Fibroblast of skin of left biceps (primary cell): ENCODE measurements at regions not wholly inside any gene's neighbourhood (a gene's known extent, or its start where the extent isn't known, plus 50 kb on each side); places are given as distances from the start of the nearest gene placed in this dataset.
A peak's percentile ranks its signal among the peaks of the same experiment; 100 is the strongest.

Experiments used
- DNase-seq, 2 experiments: peaks; one replicate each; pipeline ENCODE4 v3.0.0-alpha.2; 2013; ENCODE audit warnings: low read depth in 2 of 2

DNA sequence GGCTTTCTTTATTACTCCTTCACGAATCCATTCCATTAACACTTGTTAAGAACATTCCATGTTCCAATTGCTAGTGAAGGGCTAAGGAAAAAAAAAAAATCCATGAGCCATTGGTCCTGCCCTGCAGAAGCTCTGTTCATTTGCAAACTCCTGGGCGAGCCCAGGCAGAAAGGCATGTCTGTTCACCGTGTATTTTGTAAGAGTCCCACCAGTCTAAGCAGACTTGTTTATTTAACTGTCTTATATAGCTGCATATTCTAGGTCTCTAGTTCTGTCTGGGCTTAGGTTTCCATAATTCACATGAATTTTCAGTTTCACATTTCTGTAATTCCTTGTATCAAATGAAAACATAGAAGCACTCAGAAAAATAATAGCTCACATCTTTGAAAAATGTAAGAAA lies 97.4 kb upstream of the POU2AF2 start:
- DNase-seq = no peak

DNA sequence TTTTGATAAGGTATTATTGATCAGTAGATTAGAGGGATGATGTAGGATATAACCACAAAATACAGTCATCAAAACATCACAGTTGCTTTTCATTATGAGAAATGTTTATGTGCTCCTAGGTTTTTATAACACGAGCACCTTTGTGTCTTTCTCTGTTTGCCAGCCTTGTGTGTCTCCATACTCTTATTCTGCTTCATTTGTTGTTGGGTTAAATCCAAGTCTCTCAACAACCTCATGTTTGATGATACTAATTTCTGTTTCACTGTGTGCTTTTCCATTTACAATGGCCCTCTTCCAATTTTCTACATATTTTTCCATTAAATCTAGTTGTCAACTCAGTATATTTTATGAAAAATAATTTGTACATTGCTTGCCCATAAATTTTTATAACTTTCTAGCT lies 107.7 kb upstream of the POU2AF2 start:
- DNase-seq = no peak

DNA sequence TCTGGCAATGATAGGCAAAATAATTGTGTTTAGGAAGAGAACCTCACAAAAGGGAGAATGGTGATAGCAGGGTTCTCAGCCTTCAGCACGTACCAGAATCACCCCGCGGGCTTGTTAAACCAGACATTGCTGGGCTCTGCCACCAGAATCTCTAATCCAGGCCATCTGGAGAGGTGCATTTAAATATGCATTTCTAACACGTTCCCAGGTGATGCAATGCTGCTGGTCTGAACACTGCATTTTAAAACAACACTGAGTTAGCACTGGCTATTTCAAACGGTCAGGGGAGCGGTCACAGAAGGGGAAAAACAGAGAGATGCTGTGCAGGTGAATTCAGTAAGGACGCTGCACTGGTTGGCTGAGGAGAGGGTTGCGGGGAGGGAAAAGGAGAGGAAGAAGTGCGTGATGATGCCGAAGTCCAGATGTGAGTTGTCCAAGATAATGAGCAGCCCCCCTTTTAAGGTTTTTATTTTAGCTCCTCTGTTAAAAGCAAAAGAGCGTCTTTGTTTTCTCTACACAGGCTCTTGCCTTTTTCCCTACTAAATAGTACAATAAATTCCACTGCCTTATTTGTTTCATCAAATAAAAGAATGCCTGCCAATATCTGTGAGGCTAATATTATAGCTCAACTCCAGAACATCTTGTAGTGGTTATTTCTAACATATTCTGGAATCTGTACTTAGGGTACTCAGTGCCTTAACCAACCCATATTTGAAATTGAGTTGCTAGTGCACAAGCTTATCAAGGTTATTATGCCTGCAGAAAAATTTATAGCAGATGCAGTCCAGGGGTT lies 109.6 kb upstream of the POU2AF2 start:
- DNase-seq = no peak

DNA sequence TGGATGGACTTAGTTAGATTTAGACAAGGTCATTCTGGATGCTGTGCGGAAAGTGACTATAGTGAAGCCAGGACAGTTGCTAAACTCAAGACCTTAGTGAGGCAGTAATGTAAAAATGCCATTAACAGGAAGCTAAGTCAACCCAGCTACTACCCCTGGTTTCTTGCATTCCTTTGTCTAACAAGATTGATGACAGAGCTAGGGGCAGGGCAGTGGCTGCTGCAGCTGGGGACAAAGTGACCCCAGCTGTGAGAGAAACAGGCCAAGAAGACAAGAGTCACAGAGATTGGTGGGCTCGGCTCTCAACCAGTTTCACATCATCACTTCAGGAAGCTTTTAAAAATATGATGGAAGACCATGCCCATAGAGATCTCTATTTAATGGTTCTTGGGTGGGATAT lies 110.4 kb upstream of the POU2AF2 start:
- no peak for DNase-seq

DNA sequence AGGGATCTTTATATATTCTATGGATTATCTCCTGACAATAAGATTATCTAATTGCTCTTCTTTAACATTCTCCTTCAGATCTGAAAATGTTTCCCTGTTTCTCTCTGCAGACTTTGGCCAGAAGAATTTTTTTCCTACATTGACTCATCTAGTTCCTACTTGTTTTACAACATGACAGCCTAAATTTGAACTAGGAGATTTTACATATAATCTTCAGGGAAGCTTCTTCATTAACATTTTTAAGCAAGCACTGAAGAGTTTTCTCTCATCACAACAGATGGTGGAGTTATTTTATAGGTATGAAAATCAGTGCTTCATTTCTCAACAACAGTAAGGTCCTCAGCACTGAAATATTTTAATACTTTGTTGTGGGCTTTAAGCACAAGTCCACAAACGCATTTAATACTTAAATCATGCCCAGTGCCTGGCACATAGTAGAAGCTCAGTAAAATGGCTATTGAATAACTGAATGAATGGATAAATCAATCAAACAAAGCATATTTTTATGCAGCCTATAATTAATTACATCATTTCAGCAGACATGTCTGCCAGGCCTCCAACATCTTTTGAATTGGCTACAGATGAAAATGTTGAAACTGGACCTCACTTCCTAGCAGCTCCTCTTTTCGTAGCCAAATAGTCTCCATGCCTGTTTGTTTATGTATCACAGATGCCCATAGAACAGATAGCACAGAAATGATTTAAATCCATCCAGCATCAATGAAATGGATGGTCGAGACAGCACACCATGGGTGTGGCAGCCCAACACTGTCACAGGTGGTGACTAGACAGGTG lies 117.3 kb upstream of the POU2AF2 start:
- DNase-seq = no peak

DNA sequence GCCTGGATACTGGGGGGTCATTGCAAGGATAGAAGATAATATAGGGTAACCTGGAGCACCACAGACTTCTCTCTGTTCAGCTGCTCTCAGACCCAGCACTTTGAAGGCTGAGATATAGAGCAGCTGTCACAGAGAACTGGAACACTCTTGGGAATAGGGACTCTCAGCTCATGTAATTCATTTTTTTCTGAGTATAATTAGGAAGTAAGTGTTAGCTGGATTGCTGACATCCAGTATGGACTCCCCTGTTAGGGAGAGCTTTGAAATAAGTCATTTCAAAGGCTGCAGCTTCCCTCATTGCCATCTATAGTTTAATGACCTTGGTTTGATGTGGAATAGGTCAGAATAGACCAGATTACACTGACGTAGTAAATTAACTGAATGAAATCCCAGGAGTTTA lies 120.8 kb upstream of the POU2AF2 start:
- no peak for DNase-seq

DNA sequence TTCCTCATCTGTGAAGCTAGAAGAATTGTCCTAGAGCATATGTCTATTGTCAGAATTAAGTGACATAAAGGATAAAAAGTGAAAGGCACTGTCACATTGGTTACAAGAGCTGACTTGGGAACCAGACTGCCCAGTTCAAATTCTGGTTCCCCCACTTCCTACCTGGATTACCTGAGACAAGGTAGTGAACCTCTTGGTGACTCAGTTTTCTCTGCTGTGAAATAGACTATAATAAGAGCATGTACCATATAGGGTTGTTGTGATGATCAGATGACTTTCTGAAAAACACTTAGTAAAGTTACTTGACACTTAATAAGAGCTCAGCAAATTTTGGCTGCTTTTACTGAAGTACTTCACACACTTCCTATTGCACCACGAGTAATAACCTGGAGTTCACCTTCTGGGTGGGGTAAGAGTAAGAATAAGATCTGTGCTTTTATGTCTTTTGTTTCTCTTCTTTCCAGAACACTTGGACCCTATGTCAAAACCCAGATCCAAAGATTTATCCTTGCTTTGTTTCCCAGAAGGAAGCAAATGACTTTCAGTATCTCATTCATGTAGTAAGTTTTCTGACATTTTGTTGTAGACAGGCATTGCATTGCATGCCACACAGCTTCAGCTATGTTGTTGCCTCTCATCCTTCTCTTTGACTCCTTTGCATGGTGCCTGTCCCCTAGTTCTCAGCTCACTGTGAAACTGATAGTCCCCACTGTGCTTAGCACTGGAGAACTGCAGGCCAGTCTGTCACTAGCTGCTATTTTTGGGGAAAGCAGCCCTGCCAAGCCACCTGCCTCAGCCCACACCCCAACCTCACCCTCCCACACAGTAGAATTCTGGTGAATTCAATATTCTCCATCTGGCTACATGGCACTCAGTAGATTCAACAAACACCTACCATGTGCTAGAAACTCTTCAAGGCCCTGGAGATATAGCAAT lies 121.8 kb upstream of the POU2AF2 start:
- no peak for DNase-seq

DNA sequence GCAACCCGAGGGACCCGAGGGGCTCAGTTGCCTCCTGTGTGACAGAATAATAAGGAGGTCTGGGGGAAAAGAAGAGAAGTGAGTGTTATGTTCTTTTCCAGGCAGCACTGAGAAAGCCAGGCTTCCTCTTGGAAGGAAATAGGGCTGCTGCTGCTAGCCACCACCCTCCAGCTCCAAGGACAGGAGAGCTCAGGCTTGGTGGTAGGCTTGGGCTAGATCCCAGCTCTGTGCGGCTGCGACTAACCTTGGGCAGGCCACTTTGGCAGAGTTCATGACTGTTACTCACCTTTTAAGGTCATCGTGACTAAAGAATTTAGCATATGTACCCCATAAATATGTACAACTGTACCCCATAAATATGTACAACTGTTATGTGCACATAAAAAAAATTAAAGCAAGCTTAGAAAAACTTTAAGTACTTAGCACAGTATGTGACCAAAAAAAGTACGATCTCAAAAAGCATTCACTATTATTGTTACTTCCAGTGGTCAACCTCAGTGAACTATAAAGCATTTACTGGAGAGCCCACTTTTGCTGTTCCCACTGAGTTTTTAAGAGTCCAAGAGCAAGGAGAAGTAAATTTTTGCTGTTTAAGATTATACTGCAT lies 124.7 kb upstream of the POU2AF2 start:
- no peak for DNase-seq

DNA sequence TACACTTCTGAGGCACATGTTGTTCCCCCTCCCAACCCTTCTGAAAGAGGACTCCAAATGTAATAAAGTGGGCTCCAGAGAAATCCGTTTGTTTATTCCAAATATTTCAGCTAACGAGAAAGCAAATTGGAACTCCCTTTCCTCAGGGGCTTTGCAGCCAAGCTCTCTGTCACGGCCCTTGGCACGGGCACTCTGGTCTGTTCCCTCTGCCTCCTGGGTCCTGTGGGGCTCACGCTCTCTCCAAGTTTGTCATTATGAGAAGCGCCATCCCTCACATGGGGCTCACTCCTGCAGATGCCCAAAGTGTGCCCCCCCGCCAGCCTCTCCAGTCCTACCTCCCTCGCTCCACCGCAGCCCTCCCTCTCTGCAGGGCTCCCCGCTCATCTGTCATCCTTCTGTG lies 125.4 kb upstream of the POU2AF2 start:
- DNase-seq = no peak

DNA sequence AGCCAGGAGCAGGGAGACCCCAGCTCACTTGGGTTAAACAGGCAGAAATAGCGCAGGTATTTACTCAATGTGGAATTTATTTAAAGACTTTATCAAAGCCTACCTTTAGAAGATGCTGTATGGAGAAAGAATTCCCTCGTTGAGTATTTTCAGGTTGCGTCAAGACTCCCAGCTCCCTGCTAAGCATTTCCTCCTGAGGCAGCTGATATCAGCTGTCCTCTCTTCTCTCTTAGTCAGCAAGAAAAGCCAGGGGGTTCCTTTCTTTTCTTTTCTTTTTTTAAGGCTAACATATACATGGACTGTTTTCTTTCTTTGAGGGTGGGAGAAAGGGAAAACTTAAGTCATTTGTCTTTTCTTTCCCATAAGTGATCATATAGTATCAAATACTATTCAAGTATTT lies 125.8 kb upstream of the POU2AF2 start:
- no peak for DNase-seq

DNA sequence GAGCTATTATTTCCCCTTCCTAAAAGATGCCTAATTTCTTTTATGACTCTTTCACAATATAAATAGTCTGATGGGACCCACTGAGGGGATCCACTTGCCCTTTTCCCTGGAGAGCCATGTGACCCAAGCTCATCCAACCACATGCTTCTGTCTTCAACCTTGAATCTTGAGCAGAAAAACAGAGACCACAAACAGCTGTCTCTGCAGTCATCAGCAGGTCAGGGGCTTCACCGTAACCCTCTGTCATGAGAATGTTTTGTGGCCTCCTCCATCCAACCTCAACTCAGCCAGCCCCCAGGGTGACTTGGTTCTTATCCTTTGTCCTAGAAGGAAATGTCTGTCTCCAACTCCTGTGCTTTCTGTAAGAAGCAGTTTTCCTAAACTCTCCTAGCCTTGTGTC lies 129.6 kb upstream of the POU2AF2 start:
- no peak for DNase-seq

DNA sequence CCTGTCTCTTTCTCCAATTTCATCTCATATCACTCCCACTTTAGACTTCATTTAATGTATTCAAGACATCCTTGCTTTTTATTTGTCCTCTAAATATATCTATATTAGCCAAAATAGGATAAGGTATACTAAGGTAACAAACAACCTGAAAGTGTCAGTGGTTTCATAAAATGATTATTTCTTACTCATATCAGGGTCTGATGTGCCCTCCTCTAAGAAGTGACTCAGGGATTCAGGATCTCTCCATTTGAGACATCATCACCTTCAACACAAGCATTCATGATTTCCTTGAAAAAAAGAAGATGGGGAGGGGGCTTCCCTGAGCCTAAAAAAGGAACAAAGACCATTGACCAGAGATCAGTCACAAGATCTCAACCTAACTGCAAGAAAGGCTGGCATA lies 131.4 kb upstream of the POU2AF2 start:
- DNase-seq = no peak

DNA sequence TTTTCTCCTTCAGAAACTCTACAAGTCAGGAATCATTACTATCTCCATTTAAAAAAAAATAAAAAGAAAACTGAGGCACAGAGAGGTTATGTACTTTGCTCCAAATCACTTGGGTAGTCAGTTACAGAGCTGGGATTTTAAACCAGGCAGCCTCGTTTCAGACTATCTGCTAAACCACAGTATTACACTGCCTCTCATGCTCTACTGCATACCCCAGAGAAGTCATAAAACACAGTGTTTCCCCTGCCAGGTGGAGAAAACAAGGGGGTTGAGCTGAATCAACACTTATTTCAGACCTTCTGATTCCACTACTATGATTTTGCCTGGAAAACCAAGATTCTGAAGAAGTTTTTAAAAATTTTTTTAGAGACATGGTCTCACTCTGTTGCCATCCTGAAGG lies 132.9 kb upstream of the POU2AF2 start:
- no peak for DNase-seq

DNA sequence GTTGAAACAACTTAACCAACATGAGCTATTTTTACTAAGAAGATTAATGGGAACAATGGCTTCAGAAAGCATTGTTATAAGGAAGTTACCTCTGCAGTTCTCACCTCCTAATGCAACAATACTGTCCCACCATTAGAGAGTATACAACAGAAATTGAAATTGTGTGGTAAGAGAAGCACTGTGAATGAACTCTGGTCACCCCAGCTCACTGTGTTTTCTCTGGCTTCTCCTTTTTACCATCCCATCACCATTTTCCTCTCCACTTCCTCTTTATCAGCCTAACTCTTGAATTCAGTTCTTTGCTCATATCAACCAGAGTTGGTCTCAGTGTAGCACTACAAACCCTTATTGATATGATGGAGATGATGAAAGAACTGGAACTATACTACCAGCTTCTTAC lies 138.0 kb upstream of the POU2AF2 start:
- no peak for DNase-seq

DNA sequence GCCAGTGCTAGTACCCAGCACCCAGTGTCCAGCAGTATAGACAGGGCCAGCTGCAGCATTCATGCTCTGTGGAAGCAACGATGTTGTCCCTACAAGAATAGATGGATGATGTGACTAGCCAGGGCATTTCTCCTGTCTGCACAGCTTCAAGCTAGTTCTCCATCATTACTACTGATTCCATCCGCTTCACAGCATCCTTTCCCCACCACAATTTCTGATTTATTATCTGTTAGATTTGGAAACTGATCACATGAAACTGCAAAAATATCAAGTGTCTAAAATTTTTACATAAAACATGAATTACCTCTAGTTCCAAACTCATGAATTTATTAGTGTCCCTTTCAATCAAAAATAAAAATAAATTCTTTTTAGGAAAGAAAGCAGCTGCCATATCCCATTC lies 138.9 kb upstream of the POU2AF2 start:
- DNase-seq = no peak

DNA sequence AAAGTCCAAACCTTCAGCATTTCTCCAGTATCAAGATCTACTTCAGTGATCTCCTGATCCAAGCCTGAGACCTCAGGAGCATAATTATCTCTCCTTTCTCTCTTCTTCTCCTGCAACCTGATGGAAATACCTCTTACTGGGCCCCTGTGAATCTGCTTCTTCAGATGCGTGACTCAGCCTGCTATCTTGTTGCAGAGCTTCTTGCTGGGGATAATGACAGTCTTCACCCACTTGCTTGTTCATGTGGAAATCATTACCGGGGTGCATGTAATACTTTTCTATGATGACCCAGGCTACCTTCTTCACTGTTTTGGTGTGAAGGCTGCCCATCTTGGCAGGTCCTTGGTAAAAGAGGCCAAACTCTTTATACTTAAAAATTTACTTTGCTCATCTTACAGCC lies 140.0 kb upstream of the POU2AF2 start:
- peak in 1 of 2 experiments; percentile 8 for DNase-seq

DNA sequence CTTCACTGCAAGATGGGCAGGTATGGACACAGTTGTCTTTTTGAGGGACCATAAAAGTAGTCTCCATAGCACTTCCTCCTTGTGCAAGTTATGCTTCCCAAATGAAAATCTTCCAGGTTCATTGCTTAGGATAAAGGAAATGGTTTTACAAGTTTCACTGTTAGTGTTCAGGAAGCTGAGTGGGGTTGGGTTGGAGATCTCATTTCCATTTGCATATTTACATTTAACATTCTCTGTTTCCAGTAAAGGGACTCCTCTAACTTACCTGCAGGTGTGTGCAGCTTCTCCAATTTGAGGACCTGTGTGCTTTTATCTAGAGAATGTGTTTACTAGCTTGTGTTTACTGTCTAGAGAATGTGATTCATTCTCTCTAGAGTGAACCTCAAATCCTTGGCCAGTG lies 141.3 kb upstream of the POU2AF2 start:
- no peak for DNase-seq

DNA sequence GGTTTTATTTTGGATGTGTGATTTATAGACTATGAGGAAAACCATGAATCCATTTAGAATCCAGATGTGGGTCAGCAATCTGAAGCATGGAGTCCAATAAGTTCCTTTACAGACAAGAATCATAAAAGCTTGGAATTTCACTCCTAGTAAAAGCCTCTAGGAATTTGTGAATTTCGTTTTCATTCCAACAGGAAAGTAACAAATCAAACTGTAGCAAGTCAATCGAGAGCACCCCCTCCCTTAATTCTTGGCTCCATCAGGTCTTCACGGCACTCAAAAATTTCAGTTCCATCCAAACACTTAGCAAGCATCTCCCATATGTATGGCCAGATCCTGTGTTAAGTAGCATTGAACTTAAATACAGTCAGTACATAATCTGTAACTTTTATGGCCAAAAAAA lies 143.6 kb upstream of the POU2AF2 start:
- DNase-seq = peak in 1 of 2 experiments; percentile 21

DNA sequence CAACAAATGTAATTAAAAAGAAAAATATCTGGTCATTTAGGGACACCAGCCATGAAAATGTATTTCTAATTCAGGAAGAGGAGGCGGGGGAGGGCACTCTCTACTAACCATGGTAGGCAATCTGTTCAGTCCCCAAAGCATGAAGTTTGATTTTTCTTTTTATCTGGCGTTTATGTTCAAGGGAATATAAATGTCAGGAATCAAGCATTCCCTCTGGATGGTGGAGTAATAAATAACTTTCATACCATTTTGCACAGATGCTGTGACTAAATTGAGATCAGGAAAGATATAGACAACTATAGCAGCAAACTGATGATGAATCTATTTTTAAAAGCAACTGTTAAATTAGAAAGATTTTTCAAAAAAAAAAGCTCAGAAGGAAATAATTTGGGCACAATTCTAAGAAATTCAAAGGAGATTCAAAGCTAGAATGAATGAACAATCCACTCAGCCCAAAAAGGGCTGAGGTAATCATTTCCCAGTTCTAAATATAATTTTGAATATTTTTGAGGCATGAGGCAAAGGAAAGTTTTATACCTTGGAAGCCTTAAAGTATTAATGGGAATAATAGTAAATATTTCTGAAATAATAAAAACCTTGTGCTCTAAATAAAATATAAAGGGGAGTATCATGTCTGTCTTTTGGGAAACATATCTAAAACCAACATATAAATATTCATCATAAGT lies 146.4 kb upstream of the POU2AF2 start:
- no peak for DNase-seq

DNA sequence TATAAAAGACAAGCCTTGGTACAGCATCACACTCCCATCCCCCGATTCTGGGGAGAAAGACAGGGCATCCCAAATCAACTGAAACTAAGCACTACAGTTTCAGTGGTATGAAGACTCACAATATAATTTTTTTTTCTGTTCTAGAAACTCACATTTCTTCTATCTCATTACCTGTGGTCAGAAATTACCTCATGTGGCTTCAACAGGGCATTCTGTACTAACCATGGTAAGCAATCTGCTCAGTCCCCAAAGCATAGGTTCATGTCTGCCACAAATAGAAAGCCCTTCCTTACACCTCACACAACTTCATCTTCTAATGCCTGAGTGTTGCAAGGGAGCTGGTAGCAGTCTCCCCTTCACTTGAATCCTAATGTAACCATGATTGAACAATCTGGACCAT lies 147.4 kb upstream of the POU2AF2 start:
- no peak for DNase-seq

DNA sequence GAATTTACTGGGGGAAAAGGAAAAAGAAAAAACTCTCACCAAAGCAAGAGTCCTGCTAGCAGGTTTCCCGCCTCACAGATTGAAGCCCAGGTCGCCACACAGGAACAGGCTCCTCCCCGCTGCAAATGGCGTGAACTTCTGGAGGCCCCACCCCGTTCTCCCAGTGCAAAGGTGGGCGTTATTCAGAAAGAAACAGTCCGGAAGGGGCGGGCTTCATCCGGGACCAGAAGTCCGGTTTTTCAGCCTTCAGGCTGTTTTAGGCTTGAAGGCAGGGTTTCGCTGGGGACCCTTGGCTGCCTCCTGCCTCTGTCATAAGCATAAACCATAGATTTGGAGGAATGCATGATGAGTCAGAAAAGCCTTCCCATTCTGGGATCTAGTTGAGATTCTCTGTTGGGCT lies 148.3 kb upstream of the POU2AF2 start:
- peak in 1 of 2 experiments; percentile 2 for DNase-seq
